ENCODE measurements at regions not wholly inside any gene's neighbourhood (a gene's known extent, or its start where the extent isn't known, plus 50 kb on each side); places are given as distances from the start of the nearest gene placed in this dataset.

DNA sequence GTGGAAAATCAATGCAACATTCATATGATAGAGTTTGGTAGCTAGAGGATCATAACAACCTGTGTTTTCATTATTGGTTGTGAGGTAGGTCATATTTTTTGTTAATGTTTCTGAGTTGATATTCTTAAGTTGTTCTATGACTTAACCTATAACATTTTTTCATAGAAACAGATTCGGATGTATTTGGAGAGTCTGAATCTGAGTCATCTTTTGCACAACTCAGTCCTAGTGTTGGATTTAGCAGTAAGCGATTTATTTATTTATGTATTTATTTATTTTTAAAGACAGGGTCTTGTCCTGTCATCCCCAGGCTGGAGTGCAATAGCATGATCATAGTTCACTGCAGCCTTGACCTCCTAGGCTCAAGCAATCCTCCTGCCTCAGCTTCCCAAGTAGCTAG lies 292.8 kb upstream of the ZNF717 start:
- DNase-seq (ENCODE audit: extremely low read depth, insufficient read length) = no peak

GRCh38 chr3:76083992-76084391 lies 298.6 kb upstream of the ZNF717 start:
- no peak for DNase-seq (ENCODE audit: extremely low read depth, insufficient read length)
- Histone ChIP-seq H3K36me3 (ENCODE audit: control insufficient read depth, insufficient read depth, low read length) (no peaks in the 10 kb centered on the region), H3K4me3 (replicated peaks; ENCODE audit: low read depth, low read length) (no peak overlapping the region), H3K27me3 (replicated peaks; ENCODE audit: control insufficient read depth, insufficient read depth, low read length) (no peaks in the 10 kb centered on the region)
- TF ChIP-seq, protein P1, sequence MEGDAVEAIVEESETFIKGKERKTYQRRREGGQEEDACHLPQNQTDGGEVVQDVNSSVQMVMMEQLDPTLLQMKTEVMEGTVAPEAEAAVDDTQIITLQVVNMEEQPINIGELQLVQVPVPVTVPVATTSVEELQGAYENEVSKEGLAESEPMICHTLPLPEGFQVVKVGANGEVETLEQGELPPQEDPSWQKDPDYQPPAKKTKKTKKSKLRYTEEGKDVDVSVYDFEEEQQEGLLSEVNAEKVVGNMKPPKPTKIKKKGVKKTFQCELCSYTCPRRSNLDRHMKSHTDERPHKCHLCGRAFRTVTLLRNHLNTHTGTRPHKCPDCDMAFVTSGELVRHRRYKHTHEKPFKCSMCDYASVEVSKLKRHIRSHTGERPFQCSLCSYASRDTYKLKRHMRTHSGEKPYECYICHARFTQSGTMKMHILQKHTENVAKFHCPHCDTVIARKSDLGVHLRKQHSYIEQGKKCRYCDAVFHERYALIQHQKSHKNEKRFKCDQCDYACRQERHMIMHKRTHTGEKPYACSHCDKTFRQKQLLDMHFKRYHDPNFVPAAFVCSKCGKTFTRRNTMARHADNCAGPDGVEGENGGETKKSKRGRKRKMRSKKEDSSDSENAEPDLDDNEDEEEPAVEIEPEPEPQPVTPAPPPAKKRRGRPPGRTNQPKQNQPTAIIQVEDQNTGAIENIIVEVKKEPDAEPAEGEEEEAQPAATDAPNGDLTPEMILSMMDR (IDR thresholded peaks at IDR 0.05; ENCODE audit: insufficient read depth, low read length, poor library complexity, severe bottlenecking) = no peak

More for the DNA sequence above, 292.8 kb upstream of the ZNF717 start:
- no peaks in the 10 kb centered on the region for H3K27me3 ChIP-seq (replicated peaks; ENCODE audit: control insufficient read depth, insufficient read depth, low read length)
- no peak overlapping the region for H3K4me3 ChIP-seq (replicated peaks; ENCODE audit: low read depth, low read length)
- H3K36me3 ChIP-seq (ENCODE audit: control insufficient read depth, insufficient read depth, low read length) = no peaks in the 10 kb centered on the region
- TF ChIP-seq, protein P1 (IDR thresholded peaks at IDR 0.05; ENCODE audit: insufficient read depth, low read length, poor library complexity, severe bottlenecking) = no peak

DNA sequence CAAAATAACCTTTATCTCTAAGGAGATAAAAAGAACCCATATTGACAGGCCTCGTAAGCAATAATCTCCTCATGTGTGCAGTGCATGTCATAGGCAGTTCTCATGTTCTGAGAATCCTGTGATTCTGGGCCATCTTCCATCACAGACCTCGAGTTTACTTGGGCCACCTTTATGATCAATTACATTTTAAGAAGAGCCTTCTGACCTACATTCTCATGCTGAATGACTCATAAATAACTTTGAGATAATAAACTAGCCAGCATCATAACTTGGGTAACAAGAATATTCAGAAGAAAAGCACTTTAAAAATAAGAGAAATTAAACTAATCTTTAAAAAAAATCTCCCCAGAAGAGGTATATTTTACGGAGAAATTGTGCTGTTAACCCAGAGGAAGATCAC lies 310.7 kb upstream of the ZNF717 start:
- no peaks in the 10 kb centered on the region for H3K36me3 ChIP-seq (ENCODE audit: control insufficient read depth, insufficient read depth, low read length)
- no peaks in the 10 kb centered on the region for H3K27me3 ChIP-seq (replicated peaks; ENCODE audit: control insufficient read depth, insufficient read depth, low read length)
- TF ChIP-seq, protein P1 (IDR thresholded peaks at IDR 0.05; ENCODE audit: insufficient read depth, low read length, poor library complexity, severe bottlenecking) = no peak
- H3K4me3 ChIP-seq (replicated peaks; ENCODE audit: low read depth, low read length) = no peak overlapping the region
- no peak for DNase-seq (ENCODE audit: extremely low read depth, insufficient read length)

- TF ChIP-seq, protein P1 (IDR thresholded peaks at IDR 0.05; ENCODE audit: insufficient read depth, low read length, poor library complexity, severe bottlenecking) = no peak
- no peak overlapping the region for H3K4me3 ChIP-seq (replicated peaks; ENCODE audit: low read depth, low read length)
- H3K36me3 ChIP-seq (ENCODE audit: control insufficient read depth, insufficient read depth, low read length) = no peaks in the 10 kb centered on the region
- H3K27me3 ChIP-seq (replicated peaks; ENCODE audit: control insufficient read depth, insufficient read depth, low read length) = no peaks in the 10 kb centered on the region
- no peak for DNase-seq (ENCODE audit: extremely low read depth, insufficient read length)
Observed at GRCh38 chr3:76096836-76097588, 311.7 kb upstream of the ZNF717 start.

GRCh38 chr3:76097589-76097969 lies 312.2 kb upstream of the ZNF717 start:
- Histone ChIP-seq H3K4me3 (replicated peaks; ENCODE audit: low read depth, low read length) (no peak overlapping the region), H3K36me3 (ENCODE audit: control insufficient read depth, insufficient read depth, low read length) (no peaks in the 10 kb centered on the region), H3K27me3 (replicated peaks; ENCODE audit: control insufficient read depth, insufficient read depth, low read length) (no peaks in the 10 kb centered on the region)
- TF ChIP-seq, protein P1 (IDR thresholded peaks at IDR 0.05; ENCODE audit: insufficient read depth, low read length, poor library complexity, severe bottlenecking) = no peak
- DNase-seq (ENCODE audit: extremely low read depth, insufficient read length) = no peak
